GM12801 (cell line): ENCODE measurements at regions not wholly inside any gene's neighbourhood (a gene's known extent, or its start where the extent isn't known, plus 50 kb on each side); places are given as distances from the start of the nearest gene placed in this dataset.

Source experiments
- TF ChIP-seq, protein P1 (sequence below): IDR thresholded peaks from one replicate; pipeline ENCODE4 v1.5.1; 2011; ENCODE audit warnings: control low read depth; ENCODE audit not compliant: insufficient read length; ENCODE audit errors: extremely low read depth

DNA sequence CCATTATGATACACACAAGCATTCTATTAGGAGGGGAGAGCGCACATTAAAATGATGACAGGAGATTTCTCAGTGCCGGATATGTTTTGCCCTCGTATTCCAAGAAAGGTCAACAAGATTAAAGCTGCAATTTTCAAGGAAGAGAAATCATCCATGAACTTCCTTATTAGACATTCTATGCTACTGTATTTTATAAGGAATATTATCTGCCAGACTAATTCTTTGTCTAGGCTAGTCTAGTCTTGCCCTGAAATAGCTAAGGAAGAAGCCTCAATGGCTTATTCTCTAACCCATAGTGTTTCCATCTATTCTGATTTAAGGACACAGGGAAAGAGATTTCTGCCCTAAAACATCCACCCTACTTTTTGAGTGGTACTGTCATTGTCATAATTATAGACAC is 315.4 kb downstream of the ADGRG6 start:
- TF ChIP-seq, protein P1, sequence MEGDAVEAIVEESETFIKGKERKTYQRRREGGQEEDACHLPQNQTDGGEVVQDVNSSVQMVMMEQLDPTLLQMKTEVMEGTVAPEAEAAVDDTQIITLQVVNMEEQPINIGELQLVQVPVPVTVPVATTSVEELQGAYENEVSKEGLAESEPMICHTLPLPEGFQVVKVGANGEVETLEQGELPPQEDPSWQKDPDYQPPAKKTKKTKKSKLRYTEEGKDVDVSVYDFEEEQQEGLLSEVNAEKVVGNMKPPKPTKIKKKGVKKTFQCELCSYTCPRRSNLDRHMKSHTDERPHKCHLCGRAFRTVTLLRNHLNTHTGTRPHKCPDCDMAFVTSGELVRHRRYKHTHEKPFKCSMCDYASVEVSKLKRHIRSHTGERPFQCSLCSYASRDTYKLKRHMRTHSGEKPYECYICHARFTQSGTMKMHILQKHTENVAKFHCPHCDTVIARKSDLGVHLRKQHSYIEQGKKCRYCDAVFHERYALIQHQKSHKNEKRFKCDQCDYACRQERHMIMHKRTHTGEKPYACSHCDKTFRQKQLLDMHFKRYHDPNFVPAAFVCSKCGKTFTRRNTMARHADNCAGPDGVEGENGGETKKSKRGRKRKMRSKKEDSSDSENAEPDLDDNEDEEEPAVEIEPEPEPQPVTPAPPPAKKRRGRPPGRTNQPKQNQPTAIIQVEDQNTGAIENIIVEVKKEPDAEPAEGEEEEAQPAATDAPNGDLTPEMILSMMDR, result no peak

DNA sequence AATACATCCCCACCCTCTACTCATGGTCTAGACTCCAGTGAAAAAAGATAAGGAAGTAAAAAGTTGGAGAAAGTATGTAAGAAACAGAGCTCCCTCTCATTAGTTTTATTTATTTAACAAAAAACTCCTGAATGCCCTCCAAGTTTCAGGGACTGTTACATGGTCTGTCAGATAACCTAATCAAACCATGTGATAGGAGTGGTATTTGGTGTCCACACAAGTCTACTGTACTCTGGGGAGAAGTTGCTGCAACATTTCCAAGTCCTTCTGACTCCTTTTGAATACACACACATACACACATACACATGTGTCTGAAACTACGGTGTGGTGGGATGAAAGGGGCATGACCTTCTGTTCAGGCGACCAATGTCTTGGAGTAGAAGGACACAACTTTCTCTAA is 320.0 kb downstream of the ADGRG6 start:
- TF ChIP-seq, protein P1, result no peak

DNA sequence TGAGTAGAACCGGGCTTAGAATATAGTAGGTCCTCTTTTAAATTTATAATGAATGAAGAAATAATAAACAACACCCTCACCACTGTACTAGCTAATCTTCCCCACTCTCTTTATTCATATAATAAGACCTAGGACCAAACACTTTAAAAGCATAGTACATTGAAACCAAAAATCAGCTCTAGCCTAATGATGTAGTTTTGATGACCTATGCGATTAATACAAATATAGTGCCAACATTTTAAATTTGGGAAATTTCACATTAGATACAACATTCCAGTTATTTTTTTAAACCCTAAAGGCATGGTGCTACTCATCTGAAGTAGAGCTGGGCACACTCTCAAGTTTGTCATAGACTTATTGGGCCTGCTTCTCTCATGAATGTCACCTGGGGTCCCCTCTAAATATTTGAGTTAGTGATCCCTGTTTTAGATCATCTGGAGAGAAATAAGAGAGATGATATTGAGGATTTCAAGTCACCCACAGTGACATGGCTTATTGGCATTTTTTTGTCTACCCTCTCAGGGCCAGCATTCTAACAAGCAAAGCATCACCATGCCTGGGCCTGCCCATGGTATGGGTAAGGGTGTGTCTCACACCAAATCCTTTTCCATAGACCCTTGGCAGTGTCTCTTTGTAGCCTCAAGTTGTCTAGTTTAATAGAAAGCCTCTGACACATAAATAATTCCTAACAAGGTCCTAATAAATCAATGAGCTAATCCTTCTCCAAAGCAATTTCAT is 319.8 kb downstream of the HIVEP2 start:
- TF ChIP-seq, protein P1, result no peak

DNA sequence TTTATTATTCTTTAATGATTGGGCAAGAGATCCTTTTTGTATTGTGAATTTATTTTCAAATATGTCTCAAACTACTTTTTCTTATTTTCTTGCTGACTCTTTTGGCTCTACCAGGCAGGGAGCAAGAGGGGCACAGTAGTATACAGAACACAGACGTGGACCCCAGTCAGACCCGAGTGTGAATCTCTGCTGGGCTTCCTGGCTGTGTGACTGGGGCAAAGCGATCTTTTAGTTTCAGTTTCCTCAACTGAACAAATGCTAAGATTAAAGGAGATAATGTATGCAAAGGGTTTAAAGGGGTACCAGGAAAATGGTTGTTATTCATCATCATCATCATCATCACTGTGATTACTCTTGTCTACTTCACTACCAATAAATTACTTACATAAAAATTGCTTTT is 317.5 kb downstream of the HIVEP2 start:
- TF ChIP-seq, protein P1, result no peak

DNA sequence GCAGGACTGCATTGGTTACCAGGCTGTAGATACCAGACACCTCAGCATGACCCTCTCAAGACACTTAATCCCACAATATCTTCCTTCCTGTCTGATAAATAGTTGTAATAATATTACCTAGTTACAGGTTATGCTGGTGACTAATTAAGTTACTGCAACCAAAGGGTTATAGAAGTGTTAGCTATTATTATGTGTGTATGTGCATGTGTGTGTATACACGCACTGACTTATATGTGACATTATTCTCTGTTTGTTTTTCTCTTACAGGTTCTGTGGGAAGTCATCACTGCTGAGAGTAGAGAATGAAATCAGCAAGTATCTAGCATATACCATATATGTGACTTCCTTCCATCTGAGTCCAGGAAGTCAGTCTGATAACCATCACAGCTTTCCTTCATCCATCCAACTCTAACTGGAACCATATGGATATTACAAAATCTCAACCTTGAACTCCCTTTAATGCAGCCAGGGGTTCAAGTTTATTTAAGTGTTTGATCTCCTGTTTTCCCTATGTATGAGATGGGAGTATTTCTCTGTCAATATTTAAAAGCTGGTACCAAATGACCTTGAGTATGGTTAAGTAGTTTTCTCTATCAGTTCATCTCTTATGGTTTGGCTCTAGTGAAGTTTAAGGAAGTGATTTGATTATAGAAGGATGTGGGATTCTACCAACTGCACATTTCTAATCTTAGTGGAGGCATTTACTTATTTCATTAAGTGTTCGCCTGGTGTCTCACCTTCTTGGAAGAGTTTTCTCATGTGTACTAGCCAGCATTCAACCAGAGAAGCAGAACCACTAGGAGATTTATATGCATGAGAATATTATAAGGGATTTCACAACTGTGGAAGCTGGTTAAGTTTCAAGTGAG is 313.2 kb downstream of the HIVEP2 start:
- TF ChIP-seq, protein P1, result no peak

DNA sequence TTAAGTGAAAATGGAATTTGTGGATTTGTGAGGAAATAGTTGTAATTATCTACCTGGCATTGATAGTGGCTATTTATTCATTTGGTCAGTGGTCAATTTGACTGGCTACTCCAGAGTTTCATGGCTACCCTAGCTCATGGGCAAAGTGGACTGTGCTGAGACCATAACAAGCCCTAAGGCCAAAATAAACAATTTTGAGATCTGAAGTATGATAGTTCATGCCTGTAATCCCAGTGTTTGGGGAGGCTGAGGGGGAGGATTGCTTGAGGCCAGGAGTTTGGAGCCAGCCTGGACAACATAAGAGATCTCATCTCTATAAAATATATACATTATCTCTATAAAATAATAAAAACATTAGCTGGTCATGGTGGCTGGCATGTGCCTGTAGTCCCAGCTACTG is 311.7 kb downstream of the HIVEP2 start:
- TF ChIP-seq, protein P1, result no peak

DNA sequence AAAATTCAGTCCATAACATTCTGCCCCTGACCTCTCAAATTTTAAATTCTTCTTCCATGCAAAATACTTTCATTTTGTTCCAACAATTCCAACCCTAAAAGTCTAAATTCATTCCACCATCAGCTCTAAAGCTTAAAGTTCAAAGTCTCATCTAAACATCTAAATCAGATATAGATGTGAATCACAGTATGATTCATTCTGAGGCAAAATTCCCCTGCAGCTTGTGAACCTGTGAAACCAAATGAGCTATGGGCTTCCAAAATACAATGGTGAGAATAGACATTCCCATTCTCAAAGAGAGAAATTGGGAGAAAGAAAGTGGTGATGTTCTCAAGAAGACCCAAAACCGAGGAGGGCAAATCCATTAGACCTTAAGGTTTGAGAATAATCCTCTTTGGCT is 309.8 kb downstream of the HIVEP2 start:
- TF ChIP-seq, protein P1, result no peak
